ENCODE measurements at regions not wholly inside any gene's neighbourhood (a gene's known extent, or its start where the extent isn't known, plus 50 kb on each side); places are given as distances from the start of the nearest gene placed in this dataset.

- TF ChIP-seq CTCF (IDR thresholded peaks at IDR 0.05) (no peak), POLR2A (IDR thresholded peaks at IDR 0.05; ENCODE audit: low read depth) (no peak), EP300 (IDR thresholded peaks at IDR 0.05) (no peak)
Observed at GRCh38 chr6:132072271-132072670, 121.1 kb upstream of the CCN2 start.

Measured in esophagus muscularis mucosa (tissue), 4 donors.